Hematopoietic multipotent progenitor cell treated with erythropoietin and hydrocortisone succinate and interleukin-3 and kit ligand, for 8 days (in vitro differentiated cells): ENCODE measurements at regions not wholly inside any gene's neighbourhood (a gene's known extent, or its start where the extent isn't known, plus 50 kb on each side); places are given as distances from the start of the nearest gene placed in this dataset.
"Not testable (repeated sequence)": the region's sequence is repeated elsewhere in the genome, so short reads cannot be mapped to it uniquely, and the experiment has no call there.

ENCODE experiments used
- DNase-seq: peaks from one replicate; pipeline ENCODE4 v3.0.0-alpha.2; 2015

GRCh38 chr9:41606961-41607547, 417.9 kb upstream of the ZNG1F start:
- not testable (repeated sequence) for DNase-seq

GRCh38 chr9:41565572-41565971, 376.5 kb upstream of the ZNG1F start:
- DNase-seq = not testable (repeated sequence)
